HG02981 (cell line): ENCODE measurements at regions not wholly inside any gene's neighbourhood (a gene's known extent, or its start where the extent isn't known, plus 50 kb on each side); places are given as distances from the start of the nearest gene placed in this dataset.
"Not testable (repeated sequence)": the region's sequence is repeated elsewhere in the genome, so short reads cannot be mapped to it uniquely, and the experiment has no call there.

Experiments
- ATAC-seq: cut with Tn5 transposase; IDR thresholded peaks from one replicate; pipeline ENCODE4 v1.9.1; 2021; ENCODE audit warnings: mild to moderate bottlenecking, moderate library complexity; ENCODE audit not compliant: unreplicated experiment

DNA sequence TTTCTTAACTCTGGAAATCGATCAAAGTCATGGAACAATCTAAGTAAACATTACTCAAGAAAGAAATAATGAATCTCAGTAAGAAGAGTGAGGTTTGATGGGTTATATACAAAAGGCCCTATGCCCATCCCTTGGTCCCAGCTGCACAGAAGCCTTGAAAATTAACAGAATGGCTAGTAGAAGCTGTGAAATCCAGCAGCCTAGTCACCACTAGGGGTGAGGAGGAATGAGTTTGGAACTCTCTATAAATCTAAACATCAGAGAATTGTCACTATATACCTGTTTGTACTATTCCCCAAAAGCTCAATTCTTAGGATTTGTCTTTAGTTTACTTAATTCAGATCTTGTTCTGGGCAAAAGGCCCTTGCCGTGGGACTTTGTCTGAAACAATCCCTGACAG is 313.9 kb upstream of the GRID2 start:
- no peak for ATAC-seq

DNA sequence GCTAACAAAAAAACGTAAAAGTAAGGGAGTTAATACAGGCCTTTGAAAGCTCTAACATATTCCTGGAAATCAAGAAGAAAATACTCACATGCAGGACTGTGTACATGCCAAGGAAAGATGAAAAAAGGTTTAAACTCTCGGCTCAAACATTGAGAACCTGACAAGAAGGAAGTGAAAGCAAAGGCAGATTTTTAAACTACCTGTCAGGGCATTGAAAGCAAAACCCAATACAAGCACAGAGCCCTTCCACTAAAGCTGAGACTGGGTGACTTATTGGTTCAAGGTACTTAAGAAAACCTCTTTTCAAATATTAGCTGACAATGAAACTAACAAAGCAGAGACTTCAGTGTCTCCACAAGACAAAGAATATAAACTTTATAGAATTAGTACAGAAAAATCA is 313.0 kb upstream of the GRID2 start:
- no peak for ATAC-seq

DNA sequence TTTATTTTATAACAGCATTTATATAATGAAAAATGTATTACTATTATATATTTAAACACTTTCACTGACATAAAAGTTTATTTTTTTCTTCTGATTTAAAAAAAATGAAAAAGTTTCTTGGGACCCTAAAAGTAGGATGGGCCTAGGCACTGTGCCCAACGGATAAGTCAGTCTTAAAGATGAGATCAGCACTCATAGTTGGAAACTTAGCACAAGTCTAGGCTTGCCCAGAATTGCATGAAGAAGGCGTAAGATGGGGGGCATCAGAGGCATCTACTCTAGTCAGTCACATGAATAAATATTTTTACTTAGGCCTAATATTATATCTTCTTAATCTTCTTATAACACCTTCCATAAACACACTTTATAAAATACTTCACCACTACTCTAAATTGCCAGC is 306.7 kb upstream of the GRID2 start:
- no peak for ATAC-seq

DNA sequence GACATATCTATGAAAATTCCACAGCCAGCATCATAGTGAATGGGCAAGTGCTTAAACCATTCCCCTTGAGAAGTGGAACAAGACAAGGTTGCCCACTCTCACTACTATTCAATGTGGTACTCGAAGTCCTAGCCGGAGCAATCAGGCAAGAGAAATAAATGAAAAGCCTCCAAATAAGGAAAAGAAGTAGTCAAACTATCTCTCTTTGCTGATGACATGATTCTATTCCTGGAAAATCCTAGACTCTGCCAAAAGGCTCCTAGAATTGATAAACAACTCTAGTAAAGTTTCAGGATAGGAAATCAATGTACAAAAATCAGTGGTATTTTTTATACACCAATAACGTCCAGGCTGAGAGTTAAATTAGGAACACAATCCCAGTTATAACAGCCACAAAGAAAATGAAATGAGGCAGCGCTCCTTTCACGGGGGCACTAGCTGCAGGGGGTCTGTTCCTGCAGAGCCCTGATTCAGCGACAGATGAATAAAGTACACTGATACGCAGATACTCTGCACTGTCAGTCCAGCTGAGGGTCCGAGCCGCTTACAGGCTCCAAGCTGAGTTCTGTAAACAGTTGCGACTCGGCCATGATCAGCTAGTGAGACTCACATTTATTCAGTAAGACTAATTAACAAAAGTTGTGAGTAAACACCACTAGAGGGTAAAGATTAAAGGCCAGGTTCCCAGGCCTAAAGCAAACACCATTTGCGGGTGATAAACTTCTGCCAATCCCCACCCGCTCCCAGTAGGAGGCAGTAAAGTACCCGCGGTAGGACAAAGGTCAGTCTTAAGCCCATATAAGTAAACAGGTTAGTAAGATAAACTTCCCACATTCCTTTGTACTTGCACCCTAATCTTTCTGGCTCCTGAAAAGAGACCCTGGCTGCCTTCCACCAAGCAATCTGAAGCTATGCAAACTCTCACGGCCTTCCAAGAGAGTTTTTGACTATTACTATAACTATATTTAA is 290.6 kb upstream of the GRID2 start:
- no peak for ATAC-seq

DNA sequence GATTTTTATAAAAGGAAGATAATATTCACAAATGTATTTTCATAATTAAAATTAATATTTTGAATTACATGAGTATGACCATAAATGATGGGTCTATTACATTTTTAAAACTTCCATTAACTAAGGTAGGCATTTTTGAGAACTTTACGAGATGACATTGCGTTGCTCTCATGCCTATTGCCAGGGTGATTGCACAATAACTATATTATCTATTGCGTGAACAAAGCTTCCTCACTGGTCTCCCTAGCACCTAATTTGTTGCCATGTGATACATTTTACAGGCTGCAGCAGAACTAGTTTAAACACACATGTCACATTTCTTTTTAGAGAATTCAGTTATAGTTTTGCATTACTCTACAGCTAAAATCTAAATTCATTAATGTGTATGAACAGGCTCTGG is 289.7 kb upstream of the GRID2 start:
- no peak for ATAC-seq

DNA sequence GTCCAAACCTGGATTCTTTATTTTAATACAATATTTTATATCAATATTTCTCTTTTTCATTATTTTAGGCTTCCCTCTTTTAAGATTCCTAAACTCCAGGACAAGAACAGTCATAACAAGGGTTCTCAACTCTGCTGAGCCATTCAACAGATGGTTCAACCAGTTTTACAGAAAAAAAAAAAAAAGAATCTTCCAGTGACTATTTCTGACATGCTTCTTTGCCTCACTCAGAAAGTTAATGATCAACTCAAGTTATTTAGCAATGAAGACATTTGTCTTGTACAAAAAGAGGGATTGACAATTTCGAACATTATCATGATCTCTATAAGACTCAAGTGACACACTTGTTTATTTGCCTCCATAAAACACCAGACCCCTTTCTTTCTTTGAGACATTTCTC is 282.6 kb upstream of the GRID2 start:
- no peak for ATAC-seq

DNA sequence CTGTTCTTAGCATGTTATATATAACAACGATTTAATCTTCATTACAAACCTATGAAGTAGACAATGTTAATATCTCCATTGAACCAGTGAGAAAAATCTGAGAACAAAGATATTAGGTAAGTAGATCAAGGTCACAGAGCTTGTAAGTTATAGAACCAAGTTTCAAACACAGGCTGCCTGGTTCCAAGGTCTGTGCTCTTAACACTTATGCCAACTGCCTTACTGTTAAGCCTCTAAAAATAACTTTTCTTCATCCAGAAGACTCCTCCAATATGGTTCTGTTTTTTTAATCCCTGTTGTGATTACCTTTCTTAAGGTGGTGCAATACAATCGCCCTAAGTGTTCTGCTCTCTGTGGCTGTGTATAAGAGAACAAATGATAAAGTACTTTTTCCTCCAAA is 282.0 kb upstream of the GRID2 start:
- ATAC-seq: no peak

DNA sequence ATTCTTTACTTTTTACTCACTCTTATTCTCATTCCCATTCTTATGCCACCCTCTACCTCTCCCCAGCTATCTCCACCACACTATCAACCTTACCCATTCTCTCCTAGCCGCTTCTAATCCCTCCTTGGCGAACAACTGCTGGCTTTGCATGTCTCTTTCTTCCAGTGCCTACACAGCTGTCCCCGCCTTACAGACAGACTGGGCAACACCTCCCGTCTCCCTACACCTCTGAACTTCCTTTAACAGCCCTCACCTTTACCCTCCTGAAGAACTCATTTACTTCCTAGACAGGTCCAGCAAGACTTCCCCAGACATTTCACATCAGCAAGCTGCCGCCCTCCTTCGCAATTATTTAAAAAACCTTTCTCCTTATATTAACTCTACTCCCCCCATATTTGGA is 274.9 kb upstream of the GRID2 start:
- ATAC-seq: not testable (repeated sequence)

DNA sequence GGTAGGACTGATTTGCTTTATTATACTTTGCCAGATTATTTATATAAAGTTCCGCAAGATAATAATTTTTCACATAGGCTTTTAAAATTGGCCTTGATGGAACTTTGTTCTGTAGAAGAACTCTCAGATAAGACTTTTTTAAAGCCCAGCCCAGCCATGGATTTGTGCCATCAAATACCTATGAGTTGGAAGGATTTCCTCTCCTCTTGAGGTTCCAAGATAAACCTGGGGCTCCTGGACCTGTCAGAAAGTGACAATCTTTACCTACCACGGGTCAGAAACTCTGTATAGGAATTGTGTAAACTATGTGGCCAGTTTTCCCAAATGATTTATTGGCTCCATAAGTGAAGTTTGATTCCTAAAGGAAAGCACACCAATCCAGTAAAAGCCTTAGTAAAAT is 271.9 kb upstream of the GRID2 start:
- ATAC-seq: no peak

DNA sequence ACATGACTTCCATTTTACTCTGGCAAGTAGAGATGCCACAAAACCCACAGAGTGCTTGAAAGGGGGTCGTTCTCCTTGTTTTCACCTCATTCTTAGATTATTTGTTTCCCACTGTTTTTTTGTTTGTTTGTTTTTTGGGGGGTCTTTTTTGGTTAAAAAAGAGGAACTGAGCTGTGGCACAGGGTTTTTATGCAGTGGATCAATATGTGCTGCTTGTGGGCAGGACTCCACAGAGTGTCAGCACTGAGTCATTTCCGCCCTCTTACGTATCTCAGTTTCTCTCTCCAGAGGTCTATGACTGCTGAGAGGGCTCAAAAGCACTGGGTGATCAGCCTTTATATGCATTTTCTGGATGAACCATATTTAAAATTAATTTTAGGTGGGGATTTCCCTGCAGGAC is 268.1 kb upstream of the GRID2 start:
- no peak for ATAC-seq

DNA sequence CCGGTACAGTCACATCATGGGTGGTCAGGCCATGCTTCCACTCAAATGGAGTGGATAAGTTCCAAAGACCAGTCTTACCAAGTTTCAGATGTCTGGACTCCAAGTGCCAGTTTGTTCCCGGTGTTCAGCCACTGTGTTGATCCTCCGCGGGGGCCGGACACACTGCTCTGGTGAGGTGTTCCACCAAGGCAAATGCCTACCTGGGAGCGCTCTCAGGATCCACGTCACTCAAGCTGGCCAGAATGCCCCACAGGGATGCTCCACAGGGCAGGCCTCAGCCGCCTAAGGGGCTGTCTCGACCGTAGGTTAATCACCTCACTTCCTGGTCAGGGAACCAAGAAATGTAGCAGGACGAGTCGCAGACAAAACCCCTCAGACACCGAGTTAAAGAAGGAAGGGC is 258.0 kb upstream of the GRID2 start:
- no peak for ATAC-seq

DNA sequence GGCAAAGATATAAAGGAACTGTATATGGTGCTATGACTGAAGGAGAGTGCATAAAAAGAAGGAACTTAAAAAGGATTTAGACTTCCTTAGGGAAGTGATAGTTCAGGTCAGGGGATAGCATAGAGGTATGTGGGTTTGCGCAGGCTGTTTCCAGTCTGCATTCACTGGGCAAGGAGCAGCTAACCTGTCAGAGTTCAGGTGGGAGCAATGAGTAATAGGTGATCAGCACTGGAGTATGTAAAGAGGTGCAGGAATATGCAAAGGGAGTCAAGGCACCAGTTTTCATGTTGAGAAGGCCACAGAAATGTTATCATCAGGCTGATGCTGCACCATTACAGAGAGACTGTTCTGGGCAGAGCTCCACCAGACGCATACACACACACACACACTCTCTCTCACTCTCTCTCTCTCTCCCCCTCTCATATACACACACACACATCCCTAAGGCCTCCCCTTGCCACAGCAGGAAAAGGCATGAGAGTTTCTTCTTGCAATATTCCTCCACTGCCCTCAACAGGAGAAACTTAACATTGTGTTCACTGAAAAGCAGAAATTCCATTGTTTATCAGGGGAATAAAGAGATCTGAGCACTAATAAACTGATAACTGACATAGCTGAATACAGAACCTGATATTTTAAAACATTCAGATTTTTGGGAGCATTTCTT is 256.4 kb upstream of the GRID2 start:
- ATAC-seq: no peak

DNA sequence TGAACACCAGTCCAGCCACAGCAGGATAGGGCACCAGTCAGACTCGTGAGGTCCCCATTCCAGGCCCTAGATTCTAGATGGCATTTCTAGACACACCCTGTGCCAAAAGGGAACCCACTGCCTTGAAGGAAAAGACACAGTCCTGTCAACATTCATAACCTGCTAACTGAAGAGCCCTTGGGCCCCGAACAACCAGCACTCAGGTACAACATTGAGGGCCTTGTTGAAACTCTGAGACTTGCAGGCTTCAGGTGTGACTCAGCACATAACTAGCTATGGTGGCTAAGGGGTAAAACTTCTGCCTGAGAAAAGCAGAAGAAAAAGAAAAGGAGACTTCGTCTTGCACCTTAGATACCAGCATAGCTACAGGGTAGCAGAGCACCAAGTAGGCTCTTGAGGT is 252.9 kb upstream of the GRID2 start:
- no peak for ATAC-seq

DNA sequence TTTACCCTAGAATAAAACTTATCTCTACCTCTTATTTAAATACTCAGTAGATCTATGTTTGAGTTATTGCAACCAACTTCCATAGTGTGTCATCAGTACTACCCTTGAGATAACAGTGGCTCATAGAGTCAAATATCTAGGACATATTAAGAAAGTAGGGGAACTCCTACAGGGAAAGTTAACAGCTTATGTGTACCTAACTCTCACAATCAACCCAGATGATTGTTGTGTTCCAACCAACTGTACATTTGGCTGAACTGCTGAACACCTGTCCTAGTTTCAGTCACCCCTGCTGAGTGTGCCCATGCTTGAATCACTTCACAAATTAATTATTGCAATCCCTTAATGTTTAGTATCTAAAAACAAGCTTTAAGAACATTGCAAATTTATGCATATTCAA is 244.2 kb upstream of the GRID2 start:
- ATAC-seq: no peak

DNA sequence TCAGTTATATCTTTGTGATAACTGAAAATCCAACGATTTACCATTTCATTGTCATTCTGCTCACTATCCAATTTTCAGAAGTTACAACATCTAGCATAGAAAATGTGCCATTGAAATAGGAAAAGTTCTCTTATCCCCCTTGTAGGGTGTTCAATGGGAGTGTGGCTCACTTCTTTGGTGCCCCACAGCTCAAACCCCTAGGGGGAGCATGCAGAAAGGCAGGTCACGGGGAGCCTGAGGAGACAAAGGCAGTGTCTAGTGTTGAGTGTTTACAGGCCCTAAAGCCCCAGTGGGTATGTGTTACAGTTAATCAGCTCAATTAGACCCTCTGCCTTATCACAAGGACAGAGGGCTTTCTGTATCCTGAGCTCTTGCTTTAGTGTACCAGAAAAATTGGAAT is 243.4 kb upstream of the GRID2 start:
- ATAC-seq: no peak

DNA sequence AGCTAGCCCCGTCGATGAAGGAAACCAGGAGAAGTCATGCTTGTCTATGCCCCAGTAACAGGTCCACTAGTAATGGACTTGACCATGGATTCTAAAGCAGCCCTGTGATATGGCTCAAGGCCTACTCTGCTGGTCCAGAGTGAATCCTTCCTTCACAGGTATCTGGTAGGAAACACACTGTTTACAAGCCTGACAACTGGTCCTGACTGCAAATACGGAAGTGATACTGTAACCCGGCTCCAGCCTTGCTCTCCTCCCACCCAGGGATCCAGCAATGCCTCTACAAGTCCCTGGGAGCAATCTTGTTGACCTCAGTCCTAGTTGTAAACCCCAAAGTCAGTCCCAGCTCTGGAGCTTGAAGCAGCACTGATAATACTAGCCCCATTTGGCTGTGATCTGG is 239.2 kb upstream of the GRID2 start:
- ATAC-seq: no peak

DNA sequence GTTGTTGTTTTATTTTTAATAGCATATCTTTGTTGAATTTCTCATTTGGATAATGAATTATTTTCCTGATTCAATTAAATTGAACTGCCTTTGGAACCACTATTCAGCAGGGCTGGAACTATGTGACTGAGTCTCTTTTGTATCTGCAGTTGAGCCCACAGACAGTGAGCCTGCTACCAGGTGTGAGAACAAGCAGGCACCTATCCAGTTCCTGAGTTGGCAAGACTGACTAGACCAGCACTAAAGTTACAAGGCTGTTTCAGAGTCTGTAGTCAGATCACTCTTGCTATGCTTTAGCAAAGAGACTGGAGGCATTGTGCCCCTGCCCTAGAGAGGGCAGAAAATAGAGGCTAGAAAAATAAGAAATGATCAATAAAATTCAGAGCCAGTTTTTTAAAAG is 237.3 kb upstream of the GRID2 start:
- no peak for ATAC-seq

DNA sequence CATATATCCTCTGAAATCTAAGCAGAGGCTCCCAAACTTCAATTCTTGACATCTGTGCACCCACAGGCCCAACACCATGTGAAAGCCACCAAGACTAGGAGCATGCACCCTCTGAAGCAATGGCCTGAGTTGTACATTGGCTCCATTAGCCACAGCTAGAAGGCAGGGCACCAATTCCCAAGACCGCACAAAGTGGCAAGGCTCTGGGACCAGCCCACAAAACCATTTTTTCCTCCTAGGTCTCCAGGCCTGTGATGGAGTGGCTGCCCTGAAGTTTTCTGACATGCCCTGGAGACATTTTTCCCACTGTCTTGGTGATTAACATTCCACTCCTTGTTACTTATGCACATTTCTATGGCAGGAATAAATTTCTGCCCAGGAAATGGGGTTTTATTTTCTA is 232.2 kb upstream of the GRID2 start:
- no peak for ATAC-seq

DNA sequence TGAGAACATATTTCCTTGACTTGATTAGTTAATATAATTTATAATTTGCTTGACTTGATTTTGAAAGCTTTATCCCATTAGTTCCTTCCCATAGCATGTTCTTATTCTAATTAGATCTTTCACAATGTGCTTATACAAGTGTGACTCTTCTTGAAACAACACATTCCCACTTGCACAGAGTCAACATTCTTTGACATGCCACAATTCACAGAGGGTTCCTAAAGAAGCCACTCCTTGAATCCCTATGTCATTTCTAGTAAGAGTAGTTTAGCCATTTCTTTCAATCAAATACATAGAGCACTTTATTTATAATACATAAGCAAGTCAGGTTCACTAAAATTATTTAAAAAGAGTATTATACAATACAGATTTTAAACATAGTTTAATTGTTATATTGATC is 228.9 kb upstream of the GRID2 start:
- no peak for ATAC-seq

DNA sequence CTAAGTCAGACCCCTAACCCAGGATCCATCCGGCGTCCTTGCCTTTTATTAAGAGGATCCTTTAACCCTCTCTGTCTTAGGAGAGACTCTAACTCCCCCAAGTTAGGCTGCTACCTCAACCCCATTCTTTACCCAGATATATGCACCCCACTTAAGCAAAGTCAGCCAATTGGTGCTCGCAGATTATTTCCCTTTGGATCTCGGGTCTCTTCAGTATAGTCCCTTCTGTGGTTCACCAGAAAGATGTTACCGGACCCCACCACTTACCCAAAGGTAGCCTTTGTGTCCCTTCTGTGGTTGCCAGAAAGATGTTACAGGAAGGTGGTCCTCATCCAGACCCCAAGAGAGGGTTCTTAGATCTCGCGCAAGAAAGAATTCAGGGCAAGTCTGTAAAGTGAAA is 212.9 kb upstream of the GRID2 start:
- ATAC-seq: no peak

DNA sequence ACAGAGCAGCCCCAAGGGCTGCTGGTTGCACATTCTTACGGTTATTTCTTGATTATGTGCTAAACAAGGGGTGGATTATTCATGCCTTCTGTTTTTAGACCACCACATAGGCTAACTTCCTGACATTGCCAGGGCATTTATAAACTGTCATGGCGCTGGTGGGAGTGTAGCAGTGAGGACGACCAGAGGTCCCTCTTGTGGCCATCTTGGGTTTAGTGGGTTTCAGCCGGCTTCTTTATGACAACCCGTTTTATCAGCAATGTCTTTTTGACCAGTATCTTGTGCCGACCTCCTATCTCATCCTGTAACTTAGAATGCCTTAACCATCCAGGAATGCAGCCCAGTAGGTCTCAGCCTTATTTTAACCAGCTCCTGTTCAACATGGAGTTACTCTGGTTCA is 212.4 kb upstream of the GRID2 start:
- no peak for ATAC-seq

DNA sequence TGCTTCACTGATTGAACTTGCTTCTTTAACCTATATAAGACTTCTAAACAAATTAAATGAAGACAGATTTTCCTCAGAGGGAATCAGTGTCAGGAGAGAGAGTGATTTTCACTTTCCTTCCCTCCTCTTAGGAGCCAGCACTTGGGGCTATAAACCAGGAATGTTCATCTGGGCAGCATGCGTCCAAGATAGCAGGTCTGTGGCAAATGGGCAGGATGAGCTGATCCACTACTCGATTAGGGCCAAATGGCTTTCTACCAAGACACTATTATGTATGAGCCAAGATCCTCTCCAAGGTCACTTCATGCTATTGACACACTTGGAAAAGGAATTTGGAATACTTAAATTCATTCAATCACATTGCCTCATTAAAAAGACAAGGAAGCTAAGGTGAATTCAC is 203.9 kb upstream of the GRID2 start:
- no peak for ATAC-seq
